GM18909 (cell line): ENCODE measurements at regions not wholly inside any gene's neighbourhood (a gene's known extent, or its start where the extent isn't known, plus 50 kb on each side); places are given as distances from the start of the nearest gene placed in this dataset.
"Not testable (repeated sequence)": the region's sequence is repeated elsewhere in the genome, so short reads cannot be mapped to it uniquely, and the experiment has no call there.

Experiments
- ATAC-seq: cut with Tn5 transposase; IDR thresholded peaks from one replicate; pipeline ENCODE4 v1.9.1; 2021; ENCODE audit warnings: mild to moderate bottlenecking; ENCODE audit not compliant: unreplicated experiment, poor library complexity

- ATAC-seq, result no peak
Observed at GRCh38 chr7:34567906-34568305, 90.1 kb upstream of the NPSR1 start.

- ATAC-seq, result no peak
Observed at GRCh38 chr7:34569975-34570699, 87.9 kb upstream of the NPSR1 start.

- no peak for ATAC-seq
Observed at GRCh38 chr7:34575006-34575405, 83.0 kb upstream of the NPSR1 start.

- ATAC-seq, result not testable (repeated sequence)
Observed at GRCh38 chr7:34577934-34578333, 80.1 kb upstream of the NPSR1 start.

GRCh38 chr7:34581698-34582097 lies 76.3 kb upstream of the NPSR1 start:
- not testable (repeated sequence) for ATAC-seq

- no peak for ATAC-seq
Observed at GRCh38 chr7:34584526-34584925, 73.5 kb upstream of the NPSR1 start.

GRCh38 chr7:34596887-34597286 lies 61.1 kb upstream of the NPSR1 start:
- ATAC-seq, result no peak

- no peak for ATAC-seq
Observed at GRCh38 chr7:34603711-34604444, 54.1 kb upstream of the NPSR1 start.
